ENCODE measurements at regions not wholly inside any gene's neighbourhood (a gene's known extent, or its start where the extent isn't known, plus 50 kb on each side); places are given as distances from the start of the nearest gene placed in this dataset.

- TF ChIP-seq, protein P1, sequence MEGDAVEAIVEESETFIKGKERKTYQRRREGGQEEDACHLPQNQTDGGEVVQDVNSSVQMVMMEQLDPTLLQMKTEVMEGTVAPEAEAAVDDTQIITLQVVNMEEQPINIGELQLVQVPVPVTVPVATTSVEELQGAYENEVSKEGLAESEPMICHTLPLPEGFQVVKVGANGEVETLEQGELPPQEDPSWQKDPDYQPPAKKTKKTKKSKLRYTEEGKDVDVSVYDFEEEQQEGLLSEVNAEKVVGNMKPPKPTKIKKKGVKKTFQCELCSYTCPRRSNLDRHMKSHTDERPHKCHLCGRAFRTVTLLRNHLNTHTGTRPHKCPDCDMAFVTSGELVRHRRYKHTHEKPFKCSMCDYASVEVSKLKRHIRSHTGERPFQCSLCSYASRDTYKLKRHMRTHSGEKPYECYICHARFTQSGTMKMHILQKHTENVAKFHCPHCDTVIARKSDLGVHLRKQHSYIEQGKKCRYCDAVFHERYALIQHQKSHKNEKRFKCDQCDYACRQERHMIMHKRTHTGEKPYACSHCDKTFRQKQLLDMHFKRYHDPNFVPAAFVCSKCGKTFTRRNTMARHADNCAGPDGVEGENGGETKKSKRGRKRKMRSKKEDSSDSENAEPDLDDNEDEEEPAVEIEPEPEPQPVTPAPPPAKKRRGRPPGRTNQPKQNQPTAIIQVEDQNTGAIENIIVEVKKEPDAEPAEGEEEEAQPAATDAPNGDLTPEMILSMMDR (IDR thresholded peaks at IDR 0.05) = no peak
- no peak for TF ChIP-seq EP300 (IDR thresholded peaks at IDR 0.05)
Measured at GRCh38 chr10:94098896-94099295, 105.2 kb downstream of the PLCE1 start.
